ENCODE measurements at regions not wholly inside any gene's neighbourhood (a gene's known extent, or its start where the extent isn't known, plus 50 kb on each side); places are given as distances from the start of the nearest gene placed in this dataset.
"Not testable (repeated sequence)": the region's sequence is repeated elsewhere in the genome, so short reads cannot be mapped to it uniquely, and the experiment has no call there.

GRCh38 chr1:193891788-193892187 lies 705.4 kb upstream of the B3GALT2 start:
- no peak for DNase-seq (ENCODE audit: low read depth, low spot score)
- H3K4me3 ChIP-seq (ENCODE audit: low read length), result no peak overlapping the region

DNA sequence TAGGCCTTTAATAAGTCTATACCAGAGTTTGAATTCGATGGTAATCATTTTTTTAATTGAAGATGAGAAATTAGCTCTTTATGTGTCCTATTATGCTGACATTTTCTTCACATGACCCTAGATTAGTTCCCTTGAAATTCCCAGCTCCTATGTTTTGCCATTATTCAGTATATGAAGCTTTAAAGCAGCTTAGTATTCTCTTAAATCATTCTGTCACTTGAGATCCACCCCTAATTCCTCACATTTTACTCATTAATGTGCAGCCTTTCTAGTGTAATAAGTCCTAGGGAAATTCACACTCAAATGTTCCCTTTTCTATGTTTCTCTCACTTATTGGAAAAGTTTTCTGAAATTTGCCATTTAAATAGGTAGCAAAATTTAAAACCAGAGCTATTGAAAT lies 704.5 kb upstream of the B3GALT2 start:
- H3K4me3 ChIP-seq (ENCODE audit: low read length), result no peak overlapping the region
- no peak for DNase-seq (ENCODE audit: low read depth, low spot score)

- H3K4me3 ChIP-seq (ENCODE audit: low read length), result no peak overlapping the region
- DNase-seq (ENCODE audit: low read depth, low spot score), result no peak
Measured at GRCh38 chr1:193884848-193885558, 698.6 kb upstream of the B3GALT2 start.

DNA sequence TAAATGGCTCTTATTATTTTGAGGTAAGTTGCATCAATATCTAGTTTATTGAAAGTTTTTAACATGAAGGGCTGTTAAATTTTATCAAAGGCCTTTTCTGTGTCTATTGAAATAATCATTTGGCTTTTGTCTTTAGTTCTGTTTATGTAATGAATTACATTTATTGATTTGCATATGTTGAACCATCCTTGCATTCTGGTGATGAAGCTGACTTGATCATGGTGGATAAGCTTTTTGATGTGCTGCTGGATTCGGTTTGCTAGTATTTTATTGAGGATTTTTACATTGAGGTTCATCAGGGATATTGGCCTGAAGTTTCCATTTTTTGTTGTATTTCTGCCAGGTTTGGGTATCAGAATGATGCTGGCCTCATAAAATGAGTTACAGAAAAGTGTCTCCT lies 691.5 kb upstream of the B3GALT2 start:
- not testable (repeated sequence) for H3K4me3 ChIP-seq (ENCODE audit: low read length); DNase-seq (ENCODE audit: low read depth, low spot score)

DNA sequence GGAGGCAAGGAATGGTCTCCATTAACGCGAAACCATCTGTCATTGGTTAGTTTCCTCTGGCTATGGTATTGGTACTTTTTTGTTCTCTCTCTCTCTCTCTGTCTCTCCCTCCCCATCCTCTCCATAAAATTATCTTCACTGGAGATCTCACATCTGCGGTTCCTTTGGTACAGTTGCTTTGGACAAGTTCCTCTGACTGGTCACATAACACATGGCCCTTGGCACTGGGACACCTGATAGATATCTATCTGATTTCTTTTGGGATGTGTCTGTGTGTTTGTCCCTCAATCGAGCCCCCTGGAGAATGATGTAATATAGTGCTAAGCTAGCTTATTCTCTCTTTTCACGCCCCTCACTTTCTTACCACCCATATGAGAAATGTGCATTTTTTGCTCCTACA lies 682.0 kb upstream of the B3GALT2 start:
- H3K4me3 ChIP-seq (ENCODE audit: low read length), result no peak overlapping the region
- no peak for DNase-seq (ENCODE audit: low read depth, low spot score)

DNA sequence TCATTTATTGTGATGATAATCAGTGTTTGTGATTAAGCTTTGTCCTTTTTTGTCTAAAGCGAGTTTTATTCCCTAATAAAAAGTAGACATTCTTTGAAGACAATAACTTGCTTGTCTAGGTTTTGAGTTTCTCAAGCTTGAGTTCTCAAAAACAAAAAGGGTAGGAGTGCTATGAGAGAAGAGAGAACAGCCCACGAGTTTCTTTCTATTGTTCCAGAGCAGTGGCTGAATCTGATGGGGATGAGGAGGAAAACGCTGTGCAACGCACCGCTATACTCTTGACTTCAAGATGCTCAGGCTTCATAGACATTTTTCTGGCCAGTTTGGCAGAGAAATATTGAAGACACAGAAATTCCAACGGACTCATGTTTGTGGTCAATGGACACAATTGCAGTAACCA lies 669.8 kb upstream of the B3GALT2 start:
- no peak for DNase-seq (ENCODE audit: low read depth, low spot score)
- no peak overlapping the region for H3K4me3 ChIP-seq (ENCODE audit: low read length)

- H3K4me3 ChIP-seq (ENCODE audit: low read length), result no peak overlapping the region
- no peak for DNase-seq (ENCODE audit: low read depth, low spot score)
Measured at GRCh38 chr1:193850745-193851144, 664.3 kb upstream of the B3GALT2 start.

- DNase-seq (ENCODE audit: low read depth, low spot score), result no peak
- H3K4me3 ChIP-seq (ENCODE audit: low read length), result no peak overlapping the region
Measured at GRCh38 chr1:193846876-193847604, 660.6 kb upstream of the B3GALT2 start.

DNA sequence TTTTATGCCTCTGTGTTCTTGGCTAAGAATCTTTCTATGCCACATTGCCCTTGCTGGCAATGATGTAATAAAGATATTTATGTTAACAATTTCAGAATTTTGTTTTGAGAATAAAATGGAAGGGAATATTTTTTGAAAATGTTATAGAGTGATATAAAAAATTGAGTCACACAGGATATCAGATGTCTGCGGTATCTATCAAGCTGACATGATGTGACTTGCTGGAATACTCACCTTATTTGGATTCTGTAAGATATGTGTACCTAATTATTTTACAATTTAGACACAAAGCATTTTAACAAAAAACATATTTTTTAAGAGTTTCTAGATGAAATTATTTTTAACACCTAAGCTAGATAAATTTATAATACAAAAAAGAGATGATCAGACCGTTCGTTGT lies 660.0 kb upstream of the B3GALT2 start:
- no peak overlapping the region for H3K4me3 ChIP-seq (ENCODE audit: low read length)
- no peak for DNase-seq (ENCODE audit: low read depth, low spot score)

DNA sequence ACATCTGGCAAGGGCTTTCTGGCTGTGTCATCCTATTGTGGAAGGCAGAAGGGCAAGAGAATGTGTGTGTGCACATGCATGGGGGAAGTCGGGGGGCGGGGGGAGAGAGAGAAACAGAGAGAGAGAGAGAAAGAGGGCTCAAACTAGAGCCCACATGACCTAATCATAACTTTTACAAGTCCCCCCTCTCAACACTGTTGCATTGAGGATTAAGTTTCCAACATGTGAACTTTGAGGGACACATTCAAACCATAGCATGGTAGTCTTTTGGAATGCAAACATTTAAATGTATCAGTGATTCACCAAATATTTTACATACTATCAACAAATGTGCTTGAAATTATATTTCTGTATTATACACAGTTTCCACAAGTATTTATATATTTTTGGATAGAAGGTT lies 655.4 kb upstream of the B3GALT2 start:
- no peak overlapping the region for H3K4me3 ChIP-seq (ENCODE audit: low read length)
- DNase-seq (ENCODE audit: low read depth, low spot score), result no peak

GRCh38 chr1:193831465-193831864 lies 645.1 kb upstream of the B3GALT2 start:
- H3K4me3 ChIP-seq (ENCODE audit: low read length), result no peak overlapping the region

DNA sequence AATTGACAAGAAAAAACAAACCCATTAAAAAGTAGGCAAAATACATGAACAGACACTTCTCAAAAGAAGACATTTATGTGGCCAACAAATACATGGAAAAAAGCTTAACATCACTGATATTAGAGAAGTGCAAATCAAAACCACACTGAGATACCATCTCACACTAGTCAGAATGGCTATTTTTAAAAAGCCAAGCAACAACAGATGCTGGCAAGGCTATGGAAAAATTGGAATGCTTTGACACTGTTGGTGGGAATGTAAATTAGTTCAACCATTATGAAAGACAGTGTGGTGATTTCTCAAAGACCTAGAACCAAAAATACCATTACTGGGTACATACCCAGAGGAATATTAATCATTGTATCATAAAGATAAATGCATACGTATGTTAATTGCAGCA lies 641.1 kb upstream of the B3GALT2 start:
- no peak overlapping the region for H3K4me3 ChIP-seq (ENCODE audit: low read length)
- no peak for DNase-seq (ENCODE audit: low read depth, low spot score)

More at GRCh38 chr1:193831465-193831864, 645.1 kb upstream of the B3GALT2 start:
- no peak for DNase-seq (ENCODE audit: low read depth, low spot score)

GRCh38 chr1:193819376-193819775 lies 633.0 kb upstream of the B3GALT2 start:
- H3K4me3 ChIP-seq (ENCODE audit: low read length), result no peak overlapping the region
- no peak for DNase-seq (ENCODE audit: low read depth, low spot score)

DNA sequence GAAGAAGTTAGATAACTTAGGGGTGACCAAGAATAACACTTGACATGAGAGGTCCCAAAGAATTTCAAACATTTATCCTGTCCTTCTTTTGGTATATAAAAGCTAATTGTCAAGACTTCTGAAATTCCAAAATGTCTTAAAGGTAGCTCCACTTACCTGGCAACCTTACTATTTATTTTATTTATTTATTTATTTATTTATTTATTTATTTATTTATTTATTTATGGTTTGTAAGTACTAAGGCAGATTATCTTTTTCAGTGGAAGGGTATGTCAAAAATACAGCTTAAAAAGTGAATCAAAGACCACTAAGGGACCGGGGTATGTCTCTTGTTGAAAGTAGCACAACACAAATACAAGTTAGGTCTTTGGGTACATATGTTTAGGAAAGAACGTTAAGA lies 620.8 kb upstream of the B3GALT2 start:
- H3K4me3 ChIP-seq (ENCODE audit: low read length), result no peak overlapping the region
- DNase-seq (ENCODE audit: low read depth, low spot score), result no peak

- no peak for DNase-seq (ENCODE audit: low read depth, low spot score)
- no peak overlapping the region for H3K4me3 ChIP-seq (ENCODE audit: low read length)
Measured at GRCh38 chr1:193806079-193807048, 620.0 kb upstream of the B3GALT2 start.

DNA sequence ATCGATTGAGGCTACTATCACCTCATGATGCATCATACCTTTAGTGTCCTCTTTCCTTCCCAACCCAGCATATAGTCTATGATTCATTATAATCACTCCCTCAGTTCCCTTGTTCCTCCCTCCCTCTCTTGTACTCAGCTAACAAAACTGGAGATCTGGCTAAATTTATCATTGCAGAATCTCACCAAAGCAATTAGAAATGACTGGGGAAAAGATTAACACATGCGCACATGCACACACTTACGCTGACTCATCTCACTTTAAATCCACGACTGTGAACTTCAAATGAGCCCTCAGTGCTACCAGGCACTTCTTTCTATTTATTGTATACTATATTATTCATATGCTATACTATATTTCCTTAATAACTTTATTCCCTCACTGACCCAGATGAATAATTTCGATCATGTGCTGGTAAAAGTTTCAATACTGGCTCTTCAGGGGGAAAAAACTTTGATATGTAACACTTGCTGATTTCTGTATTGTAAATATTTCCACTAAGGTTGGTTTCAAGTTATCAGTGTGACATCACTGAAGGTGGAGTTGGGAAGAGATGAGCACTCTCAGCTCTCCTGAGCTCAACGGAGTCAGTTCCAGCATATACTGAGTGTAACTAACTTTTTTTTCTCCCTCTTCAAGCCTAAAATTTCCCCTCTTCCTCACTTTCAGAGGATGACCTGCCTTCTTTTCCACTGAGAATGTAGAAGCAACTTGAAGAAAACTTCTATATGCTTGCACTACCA lies 613.7 kb upstream of the B3GALT2 start:
- DNase-seq (ENCODE audit: low read depth, low spot score), result no peak
- H3K4me3 ChIP-seq (ENCODE audit: low read length), result no peak overlapping the region

- DNase-seq (ENCODE audit: low read depth, low spot score), result no peak
- no peak overlapping the region for H3K4me3 ChIP-seq (ENCODE audit: low read length)
Measured at GRCh38 chr1:193799371-193799770, 613.0 kb upstream of the B3GALT2 start.

- DNase-seq (ENCODE audit: low read depth, low spot score), result no peak
- H3K4me3 ChIP-seq (ENCODE audit: low read length), result no peak overlapping the region
Measured at GRCh38 chr1:193794239-193794638, 607.8 kb upstream of the B3GALT2 start.

DNA sequence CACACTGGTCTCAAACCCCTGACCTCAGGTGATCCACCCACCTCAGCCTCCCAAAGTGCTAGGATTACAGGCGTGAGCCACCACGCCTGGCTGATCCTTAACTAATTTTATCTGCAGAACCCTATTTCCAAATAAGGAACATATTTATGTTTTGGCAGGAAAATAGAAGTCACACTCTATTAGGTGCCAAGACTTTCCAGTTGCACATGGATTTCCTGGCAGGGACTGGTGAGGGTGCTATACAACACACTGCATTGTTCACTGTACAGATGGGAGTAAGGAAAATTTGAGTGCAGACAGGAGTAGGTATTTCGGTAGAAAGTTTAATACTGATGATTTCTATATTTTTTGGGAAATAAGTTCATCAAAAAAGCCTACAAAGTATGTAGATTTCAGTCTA lies 605.3 kb upstream of the B3GALT2 start:
- H3K4me3 ChIP-seq (ENCODE audit: low read length), result no peak overlapping the region
- DNase-seq (ENCODE audit: low read depth, low spot score), result no peak

Measured in Jurkat, Clone E6-1 (cell line).